ENCODE measurements at regions not wholly inside any gene's neighbourhood (a gene's known extent, or its start where the extent isn't known, plus 50 kb on each side); places are given as distances from the start of the nearest gene placed in this dataset.

GRCh38 chr9:24900179-24900578, 354.5 kb upstream of the IZUMO3 start:
- POLR2A ChIA-PET = no interaction called here
- H3K36me3 ChIP-seq (ENCODE audit: control insufficient read depth in 2 of 2, insufficient read depth in 1 of 2, low read length in 2 of 2) = no peaks in the 10 kb centered on the region
- CTCF ChIA-PET = interaction anchor here (0.6 kb wide), 1 partner anchor 177 kb away, joined by 3 read pairs; no protein-coding TSS in a partner anchor
- no peak overlapping the region for H3K27ac ChIP-seq (ENCODE audit: extremely low read depth, low read depth, low read length)
- H3K4me1 ChIP-seq (ENCODE audit: control insufficient read depth, insufficient read depth, low read length) = no peaks in the 10 kb centered on the region
- no peak overlapping the region for H3K4me3 ChIP-seq (ENCODE audit: low read depth, low read length)
- TF ChIP-seq HOXD13 (CRISPR knock-in tag; IDR thresholded peaks at IDR 0.05; ENCODE audit: borderline replicate concordance) (no peak), FEZF1 (tag by site-specific recombination; IDR thresholded peaks at IDR 0.05) (no peak), CTCF (tag by site-specific recombination; IDR thresholded peaks at IDR 0.05) (no peak), ZNF26 (tag by site-specific recombination; IDR thresholded peaks at IDR 0.05) (no peak), ATF2 (tag by site-specific recombination; IDR thresholded peaks at IDR 0.05; ENCODE audit: low read depth) (no peak), OSR2 (tag by site-specific recombination; IDR thresholded peaks at IDR 0.05) (no peak), ZBTB20 (tag by site-specific recombination; IDR thresholded peaks at IDR 0.05) (no peak), ZNF175 (tag by site-specific recombination; IDR thresholded peaks at IDR 0.05) (no peak), ZNF140 (tag by site-specific recombination; IDR thresholded peaks at IDR 0.05) (no peak), ZSCAN30 (tag by site-specific recombination; IDR thresholded peaks at IDR 0.05) (no peak), ZNF138 (tag by site-specific recombination; IDR thresholded peaks at IDR 0.05; ENCODE audit: borderline replicate concordance) (no peak), ZNF248 (tag by site-specific recombination; IDR thresholded peaks at IDR 0.05) (no peak), ZBTB21 (tag by site-specific recombination; IDR thresholded peaks at IDR 0.05) (no peak), ZNF239 (tag by site-specific recombination; IDR thresholded peaks at IDR 0.05) (no peak), MZF1 (tag by site-specific recombination; IDR thresholded peaks at IDR 0.05; ENCODE audit: borderline replicate concordance) (no peak), SCRT1 (tag by site-specific recombination; IDR thresholded peaks at IDR 0.05; ENCODE audit: borderline replicate concordance) (no peak), KLF1 (tag by site-specific recombination; IDR thresholded peaks at IDR 0.05) (no peak)
- no peaks in the 10 kb centered on the region for H3K9me3 ChIP-seq (ENCODE audit: control insufficient read depth, insufficient read depth, low read depth, low read length)

GRCh38 chr9:24899463-24899862, 353.8 kb upstream of the IZUMO3 start:
- H3K27ac ChIP-seq (ENCODE audit: extremely low read depth, low read depth, low read length) = no peak overlapping the region
- H3K9me3 ChIP-seq (ENCODE audit: control insufficient read depth, insufficient read depth, low read depth, low read length) = no peaks in the 10 kb centered on the region
- H3K4me3 ChIP-seq (ENCODE audit: low read depth, low read length) = no peak overlapping the region
- ChIA-PET POLR2A (no interaction called here), CTCF (no interaction called here)
- H3K36me3 ChIP-seq (ENCODE audit: control insufficient read depth in 2 of 2, insufficient read depth in 1 of 2, low read length in 2 of 2) = no peaks in the 10 kb centered on the region
- no peaks in the 10 kb centered on the region for H3K4me1 ChIP-seq (ENCODE audit: control insufficient read depth, insufficient read depth, low read length)
- no peak for TF ChIP-seq GLIS1 (tag by site-specific recombination; IDR thresholded peaks at IDR 0.05)
- no peak for TF ChIP-seq ZNF785 (tag by site-specific recombination; IDR thresholded peaks at IDR 0.05)
- no peak for TF ChIP-seq ZNF302 (tag by site-specific recombination; IDR thresholded peaks at IDR 0.05; ENCODE audit: low read depth)
- TF ChIP-seq YY1 (tag by site-specific recombination; IDR thresholded peaks at IDR 0.05) = no peak
- no peak for TF ChIP-seq PRDM6 (tag by site-specific recombination; IDR thresholded peaks at IDR 0.05)
- no peak for TF ChIP-seq ZNF148 (tag by site-specific recombination; IDR thresholded peaks at IDR 0.05; ENCODE audit: borderline replicate concordance)
- no peak for TF ChIP-seq GLI4 (tag by site-specific recombination; IDR thresholded peaks at IDR 0.05)
- TF ChIP-seq BCL11A (tag by site-specific recombination; IDR thresholded peaks at IDR 0.05; ENCODE audit: low read depth) = no peak
- no peak for TF ChIP-seq ZNF530 (tag by site-specific recombination; IDR thresholded peaks at IDR 0.05; ENCODE audit: low read depth)
- TF ChIP-seq ZNF214 (tag by site-specific recombination; IDR thresholded peaks at IDR 0.05; ENCODE audit: borderline replicate concordance) = no peak
- no peak for TF ChIP-seq IKZF3 (tag by site-specific recombination; IDR thresholded peaks at IDR 0.05)
- TF ChIP-seq ZNF112 (tag by site-specific recombination; IDR thresholded peaks at IDR 0.05) = no peak

Data from HEK293 (cell line).